H9 (cell line): ENCODE measurements at regions not wholly inside any gene's neighbourhood (a gene's known extent, or its start where the extent isn't known, plus 50 kb on each side); places are given as distances from the start of the nearest gene placed in this dataset.

Experiments used
- DNase-seq: peaks from one replicate; pipeline ENCODE4 v3.0.0-alpha.2; 2017
- H2AFZ ChIP-seq: one replicate; pipeline ENCODE4 v1.6.1; 2013; ENCODE audit warnings: mild to moderate bottlenecking, low read length, control low read depth, moderate library complexity
- H2AK5ac ChIP-seq: 2 replicates; pipeline ENCODE4 v1.6.1; 2013; ENCODE audit warnings: low read length, control low read depth, mixed read lengths; ENCODE audit not compliant: insufficient read length
- H2BK120ac ChIP-seq: one replicate; pipeline ENCODE4 v1.6.1; 2013; ENCODE audit warnings: low read depth, mild to moderate bottlenecking, low read length, control low read depth, inconsistent platforms; ENCODE audit not compliant: poor library complexity, severe bottlenecking
- H2BK12ac ChIP-seq: 2 replicates; pipeline ENCODE4 v1.6.1; 2013; ENCODE audit warnings: low read length, control low read depth, mixed read lengths, low read depth; ENCODE audit not compliant: insufficient read length
- H2BK15ac ChIP-seq: 2 replicates; pipeline ENCODE4 v1.6.1; 2013; ENCODE audit warnings: low read depth, low read length, control low read depth
- H2BK20ac ChIP-seq: one replicate; pipeline ENCODE4 v1.6.1; 2013; ENCODE audit warnings: low read depth, mild to moderate bottlenecking, low read length, control low read depth, inconsistent platforms; ENCODE audit not compliant: poor library complexity, severe bottlenecking
- H2BK5ac ChIP-seq: 2 replicates; pipeline ENCODE4 v1.6.1; 2013; ENCODE audit warnings: low read length, control low read depth, mixed read lengths; ENCODE audit not compliant: insufficient read length
- H3K14ac ChIP-seq: 2 replicates; pipeline ENCODE4 v1.6.1; 2013; ENCODE audit warnings: low read length, control low read depth; ENCODE audit not compliant: insufficient read depth
- H3K18ac ChIP-seq: 2 replicates; pipeline ENCODE4 v1.6.1; 2013; ENCODE audit warnings: low read depth, mild to moderate bottlenecking, mixed read lengths, low read length, control low read depth; ENCODE audit not compliant: insufficient read length
- H3K23ac ChIP-seq: 2 replicates; pipeline ENCODE4 v1.6.1; 2013; ENCODE audit warnings: low read length, control low read depth, mixed read lengths, low read depth; ENCODE audit not compliant: insufficient read length
- H3K23me2 ChIP-seq: 2 replicates; pipeline ENCODE4 v1.6.1; 2013; ENCODE audit warnings: low read depth, mild to moderate bottlenecking, mixed read lengths, low read length, control low read depth; ENCODE audit not compliant: insufficient read length, poor library complexity, severe bottlenecking
- H3K27ac ChIP-seq: 2 replicates; pipeline ENCODE4 v1.5.1; 2013; ENCODE audit warnings: low read length, control low read depth, mixed read lengths, low read depth; ENCODE audit not compliant: insufficient read length
- H3K27me3 ChIP-seq: 2 replicates; pipeline ENCODE4 v1.6.1; 2013; ENCODE audit warnings: low read length, control low read depth, inconsistent platforms; ENCODE audit not compliant: insufficient read depth
- H3K4ac ChIP-seq: 2 replicates; pipeline ENCODE4 v1.6.1; 2013; ENCODE audit warnings: low read depth, mild to moderate bottlenecking, control low read depth, inconsistent platforms, low read length, moderate library complexity
- H3K4me1 ChIP-seq: 2 replicates; pipeline ENCODE4 v1.6.1; 2013; ENCODE audit warnings: low read length, control low read depth, inconsistent platforms; ENCODE audit not compliant: insufficient read depth
- H3K4me2 ChIP-seq: 2 replicates; pipeline ENCODE4 v1.6.1; 2013; ENCODE audit warnings: low read length, control low read depth, mixed read lengths; ENCODE audit not compliant: insufficient read length, insufficient read depth
- H3K56ac ChIP-seq: 2 replicates; pipeline ENCODE4 v1.6.1; 2013; ENCODE audit warnings: low read depth, mild to moderate bottlenecking, mixed read lengths, low read length, control low read depth; ENCODE audit not compliant: insufficient read length
- H3K79me1 ChIP-seq: 2 replicates; pipeline ENCODE4 v1.6.1; 2013; ENCODE audit warnings: low read depth, mild to moderate bottlenecking, moderate library complexity, low read length, control low read depth, inconsistent platforms; ENCODE audit not compliant: insufficient read depth, poor library complexity, severe bottlenecking
- H3K79me2 ChIP-seq: 2 replicates; pipeline ENCODE4 v1.6.1; 2013; ENCODE audit warnings: low read length, control low read depth, inconsistent platforms; ENCODE audit not compliant: insufficient read depth
- H3K9ac ChIP-seq: 2 replicates; pipeline ENCODE4 v1.6.1; 2013; ENCODE audit warnings: low read length, control low read depth, mixed read lengths; ENCODE audit not compliant: insufficient read length; ENCODE audit errors: extremely low read depth
- H3K9me3 ChIP-seq: one replicate; pipeline ENCODE4 v1.6.1; 2013; ENCODE audit warnings: low read depth, low read length, inconsistent platforms; ENCODE audit not compliant: control insufficient read depth
- H3T11ph ChIP-seq: one replicate; pipeline ENCODE4 v1.6.1; 2013; ENCODE audit warnings: mild to moderate bottlenecking, low read length, control low read depth, inconsistent platforms
- H4K20me1 ChIP-seq: one replicate; pipeline ENCODE4 v1.6.1; 2013; ENCODE audit not compliant: control insufficient read depth, insufficient read length, insufficient read depth
- H4K5ac ChIP-seq: 2 replicates; pipeline ENCODE4 v1.6.1; 2013; ENCODE audit warnings: low read depth, mild to moderate bottlenecking, mixed read lengths, low read length, control low read depth; ENCODE audit not compliant: insufficient read length
- H4K8ac ChIP-seq: replicated peaks from 2 replicates; pipeline ENCODE4 v1.6.1; 2013; ENCODE audit warnings: low read length, control low read depth, mixed read lengths, low read depth; ENCODE audit not compliant: insufficient read length
- H4K91ac ChIP-seq: 2 replicates; pipeline ENCODE4 v1.6.1; 2013; ENCODE audit warnings: low read depth, mild to moderate bottlenecking, moderate library complexity, mixed read lengths, low read length, control low read depth; ENCODE audit not compliant: insufficient read length
- H3K27ac Mint-ChIP-seq, 3 experiments: 2 replicates in 2 of 3; 3 replicates in 1 of 3; pipeline ENCODE4 v1.8.0; 2020 to 2021; ENCODE audit warnings: mixed read lengths in 3 of 3, mild to moderate bottlenecking in 1 of 3, moderate library complexity in 1 of 3
- H3K27me3 Mint-ChIP-seq: 2 replicates; pipeline ENCODE4 v1.8.0; 2021; ENCODE audit warnings: low read depth, mild to moderate bottlenecking, moderate library complexity, mixed read lengths
- H3K36me3 Mint-ChIP-seq, 3 experiments: 2 replicates in 2 of 3; 3 replicates in 1 of 3; pipeline ENCODE4 v1.8.0; 2020 to 2021; ENCODE audit warnings: low read depth in 3 of 3, mixed read lengths in 3 of 3; ENCODE audit not compliant: insufficient read depth in 1 of 3
- H3K4me1 Mint-ChIP-seq, 2 experiments: 2 replicates each; pipeline ENCODE4 v1.8.0; 2020; ENCODE audit warnings: mixed read lengths in 2 of 2
- H3K4me3 Mint-ChIP-seq, 2 experiments: 2 replicates in 1 of 2; 3 replicates in 1 of 2; pipeline ENCODE4 v1.8.0; 2020 to 2021; ENCODE audit warnings: mild to moderate bottlenecking in 2 of 2, mixed read lengths in 2 of 2, moderate library complexity in 1 of 2
- H3K9me3 Mint-ChIP-seq, 2 experiments: 2 replicates in 1 of 2; 3 replicates in 1 of 2; pipeline ENCODE4 v1.8.0; 2020; ENCODE audit warnings: mild to moderate bottlenecking in 2 of 2, mixed read lengths in 2 of 2, moderate library complexity in 1 of 2
- CTCF ChIP-seq: fragments of 200-600 bp; sonication (generic); conservative IDR thresholded peaks from 3 replicates; pipeline ENCODE4 v1.8.0; 2021; ENCODE audit warnings: antibody characterized with exemption, mild to moderate bottlenecking
- WGBS: extraction: QIAGEN DNeasy Blood & Tissue Kit; methylation state at CpG from one replicate; pipeline ENCODE4 v1.1.7; 2013; ENCODE audit warnings: missing lambda C conversion rate, low lambda C conversion rate, mixed read lengths; ENCODE audit not compliant: insufficient read length; ENCODE audit errors: extremely low coverage; 5-methylcytosine and 5-hydroxymethylcytosine counted together

GRCh38 chr5:156019130-156019529 lies 307.8 kb upstream of the SGCD start:
- no peak overlapping the region for H2BK12ac ChIP-seq
- H3K27ac ChIP-seq, result no peak overlapping the region
- no CpG with 5 or more reads among the region's 2 CpGs for WGBS
- H3K56ac ChIP-seq, result no peak overlapping the region
- H3K79me2 ChIP-seq, result no peaks in the 10 kb centered on the region
- Mint-ChIP-seq H3K4me1 (peaks cover 7 to 8% of the 10 kb centered on the region in 2 experiments), H3K27ac (no peak overlapping the region), H3K4me3 (no peak overlapping the region), H3K36me3 (no peaks in the 10 kb centered on the region), H3K27me3 (no peaks in the 10 kb centered on the region), H3K9me3 (no peaks in the 10 kb centered on the region)
- no peak overlapping the region for H2AK5ac ChIP-seq
- H3K4me1 ChIP-seq, result no peaks in the 10 kb centered on the region
- DNase-seq, result no peak
- no peak for TF ChIP-seq CTCF
- no peak overlapping the region for H2BK5ac ChIP-seq
- H3K4me2 ChIP-seq, result no peak overlapping the region
- no peaks in the 10 kb centered on the region for H3K23me2 ChIP-seq
- no peaks in the 10 kb centered on the region for H3K79me1 ChIP-seq
- H4K5ac ChIP-seq, result no peak overlapping the region
- H4K20me1 ChIP-seq, result no peaks in the 10 kb centered on the region
- H3K4ac ChIP-seq, result no peak overlapping the region
- H2AFZ ChIP-seq, result no peak overlapping the region
- H3K27me3 ChIP-seq, result no peaks in the 10 kb centered on the region; the same call in 1 of the 2 replicates
- H3K23ac ChIP-seq, result no peak overlapping the region
- H2BK15ac ChIP-seq, result no peak overlapping the region
- H4K91ac ChIP-seq, result no peak overlapping the region
- no peak overlapping the region for H3T11ph ChIP-seq
- H3K18ac ChIP-seq, result no peak overlapping the region
- no peak overlapping the region for H3K14ac ChIP-seq
- no peak overlapping the region for H2BK120ac ChIP-seq
- no peaks in the 10 kb centered on the region for H3K9me3 ChIP-seq
- H4K8ac ChIP-seq, result no peak overlapping the region
- H3K9ac ChIP-seq, result no peak overlapping the region
- H2BK20ac ChIP-seq, result no peak overlapping the region
